GM06990 (cell line): ENCODE measurements at regions not wholly inside any gene's neighbourhood (a gene's known extent, or its start where the extent isn't known, plus 50 kb on each side); places are given as distances from the start of the nearest gene placed in this dataset.
"Not testable (repeated sequence)": the region's sequence is repeated elsewhere in the genome, so short reads cannot be mapped to it uniquely, and the experiment has no call there.

Experiments
- DNase-seq: peaks from one replicate; pipeline ENCODE4 v3.0.0-alpha.2; 2011; ENCODE audit not compliant: insufficient read length; ENCODE audit errors: extremely low read depth
- H3K27me3 ChIP-seq: replicated peaks from 2 replicates; pipeline ENCODE4 v1.6.0; 2011; ENCODE audit warnings: low read length; ENCODE audit not compliant: control insufficient read depth, insufficient read depth
- H3K36me3 ChIP-seq: 2 replicates; pipeline ENCODE4 v1.5.1; 2011; ENCODE audit warnings: low read length; ENCODE audit not compliant: control insufficient read depth, insufficient read depth
- H3K4me3 ChIP-seq: replicated peaks from 2 replicates; pipeline ENCODE4 v1.5.1; 2011; ENCODE audit warnings: low read depth, mild to moderate bottlenecking, control low read depth, low read length
- CTCF ChIP-seq: IDR thresholded peaks from 2 replicates; pipeline ENCODE4 v1.5.1; 2011; ENCODE audit warnings: low read length, control low read depth, mild to moderate bottlenecking, inconsistent platforms; ENCODE audit not compliant: insufficient read depth, poor library complexity, severe bottlenecking

GRCh38 chr19:56976995-56977906 lies 136.7 kb upstream of the PEG3 start:
- no peak for DNase-seq
- H3K4me3 ChIP-seq: no peak overlapping the region
- no peak for TF ChIP-seq CTCF
- no peaks in the 10 kb centered on the region for H3K27me3 ChIP-seq
- H3K36me3 ChIP-seq: no peaks in the 10 kb centered on the region

GRCh38 chr19:56978023-56978565 lies 137.6 kb upstream of the PEG3 start:
- no peak overlapping the region for H3K4me3 ChIP-seq
- no peaks in the 10 kb centered on the region for H3K27me3 ChIP-seq
- H3K36me3 ChIP-seq: no peaks in the 10 kb centered on the region
- TF ChIP-seq CTCF: no peak
- no peak for DNase-seq

- not testable (repeated sequence) for H3K36me3 ChIP-seq, DNase-seq, H3K4me3 ChIP-seq, H3K27me3 ChIP-seq
Observed at GRCh38 chr19:56980326-56980725, 139.5 kb upstream of the USP29 start.

- no peaks in the 10 kb centered on the region for H3K36me3 ChIP-seq
- H3K4me3 ChIP-seq: no peak overlapping the region
- no peaks in the 10 kb centered on the region for H3K27me3 ChIP-seq
- DNase-seq: no peak
- TF ChIP-seq CTCF: no peak
Observed at GRCh38 chr19:56980906-56981305, 138.9 kb upstream of the USP29 start.

GRCh38 chr19:56981440-56981839 lies 138.3 kb upstream of the USP29 start:
- H3K27me3 ChIP-seq, DNase-seq, H3K36me3 ChIP-seq, H3K4me3 ChIP-seq: not testable (repeated sequence)

GRCh38 chr19:56983171-56983570 lies 136.6 kb upstream of the USP29 start:
- no peak for DNase-seq
- Histone ChIP-seq H3K4me3 (no peak overlapping the region), H3K36me3 (no peaks in the 10 kb centered on the region), H3K27me3 (no peaks in the 10 kb centered on the region)
- TF ChIP-seq CTCF: no peak
